Mesenchymal stem cell (in vitro differentiated cells and primary cell): ENCODE measurements at regions not wholly inside any gene's neighbourhood (a gene's known extent, or its start where the extent isn't known, plus 50 kb on each side); places are given as distances from the start of the nearest gene placed in this dataset.

Experiments
- DNase-seq: peaks from one replicate; pipeline ENCODE4 v3.0.0-alpha.2; 2013
- H2AFZ ChIP-seq: one replicate; pipeline ENCODE4 v1.6.1; 2013; ENCODE audit warnings: low read depth, mild to moderate bottlenecking, control low read depth, inconsistent platforms, low read length, moderate library complexity
- H2AK5ac ChIP-seq: 2 replicates; pipeline ENCODE4 v1.6.1; 2013; ENCODE audit warnings: low read length, moderate library complexity, mild to moderate bottlenecking, inconsistent platforms; ENCODE audit not compliant: severe bottlenecking
- H2BK120ac ChIP-seq: one replicate; pipeline ENCODE4 v1.6.1; 2013; ENCODE audit warnings: low read depth, mild to moderate bottlenecking, inconsistent platforms, low read length, moderate library complexity
- H2BK12ac ChIP-seq, 2 experiments: one replicate each; pipeline ENCODE4 v1.6.1; 2013; ENCODE audit warnings: inconsistent platforms in 2 of 2, low read length in 2 of 2, mild to moderate bottlenecking in 2 of 2, moderate library complexity in 2 of 2, control low read depth in 1 of 2
- H2BK15ac ChIP-seq: one replicate; pipeline ENCODE4 v1.6.1; 2013; ENCODE audit warnings: mild to moderate bottlenecking, low read depth, inconsistent platforms; ENCODE audit not compliant: poor library complexity, severe bottlenecking
- H2BK5ac ChIP-seq: 2 replicates; pipeline ENCODE4 v1.6.1; 2013; ENCODE audit warnings: low read depth, mild to moderate bottlenecking, low read length, control low read depth, inconsistent platforms; ENCODE audit not compliant: poor library complexity, severe bottlenecking
- H3K14ac ChIP-seq, 2 experiments: one replicate each; pipeline ENCODE4 v1.6.1; 2013; ENCODE audit warnings: inconsistent platforms in 2 of 2, low read length in 2 of 2, control low read depth in 1 of 2, mild to moderate bottlenecking in 1 of 2, moderate library complexity in 1 of 2
- H3K18ac ChIP-seq, 2 experiments: one replicate each; pipeline ENCODE4 v1.6.1; 2013; ENCODE audit warnings: inconsistent platforms in 2 of 2, low read length in 2 of 2, control low read depth in 1 of 2, low read depth in 1 of 2, mild to moderate bottlenecking in 1 of 2
- H3K23ac ChIP-seq, 2 experiments: one replicate each; pipeline ENCODE4 v1.6.1; 2013; ENCODE audit warnings: inconsistent platforms in 2 of 2, low read length in 2 of 2, mild to moderate bottlenecking in 2 of 2, moderate library complexity in 2 of 2, control low read depth in 1 of 2
- H3K27ac ChIP-seq: 2 replicates; pipeline ENCODE4 v1.5.1; 2013; ENCODE audit warnings: mild to moderate bottlenecking, moderate library complexity, low read length, control low read depth, inconsistent platforms; ENCODE audit not compliant: poor library complexity, severe bottlenecking
- H3K27me3 ChIP-seq, 2 experiments: 2 replicates each; pipeline versions ENCODE4 v1.6.1 to v1.7.0; 2013; ENCODE audit warnings: low read length in 2 of 2, mild to moderate bottlenecking in 2 of 2, moderate library complexity in 2 of 2, control low read depth in 1 of 2, inconsistent platforms in 1 of 2; ENCODE audit not compliant: control insufficient read depth in 1 of 2, insufficient read depth in 1 of 2
- H3K36me3 ChIP-seq, 2 experiments: 2 replicates each; pipeline versions ENCODE4 v1.6.1 to v1.7.0; 2013; ENCODE audit warnings: low read length in 2 of 2, control low read depth in 1 of 2, inconsistent platforms in 1 of 2, low read depth in 1 of 2, mild to moderate bottlenecking in 1 of 2; ENCODE audit not compliant: insufficient read depth in 2 of 2, control insufficient read depth in 1 of 2
- H3K4ac ChIP-seq, 2 experiments: one replicate each; pipeline ENCODE4 v1.6.1; 2013; ENCODE audit warnings: inconsistent platforms in 2 of 2, low read length in 2 of 2, mild to moderate bottlenecking in 2 of 2, moderate library complexity in 2 of 2, control low read depth in 1 of 2, low read depth in 1 of 2
- H3K4me1 ChIP-seq: 2 replicates; pipeline ENCODE4 v1.6.1; 2013; ENCODE audit warnings: low read depth, low read length, control low read depth; ENCODE audit not compliant: control insufficient read depth, insufficient read depth
- H3K4me2 ChIP-seq: 2 replicates; pipeline ENCODE4 v1.6.1; 2013; ENCODE audit warnings: low read length, mild to moderate bottlenecking, inconsistent platforms; ENCODE audit not compliant: poor library complexity, severe bottlenecking
- H3K4me3 ChIP-seq, 2 experiments: 2 replicates each; pipeline versions ENCODE4 v1.5.1 to v1.7.0; 2013; ENCODE audit warnings: low read length in 2 of 2, mild to moderate bottlenecking in 2 of 2, control low read depth in 1 of 2, low read depth in 1 of 2; ENCODE audit not compliant: insufficient read depth in 1 of 2
- H3K79me1 ChIP-seq: replicated peaks from 2 replicates; pipeline ENCODE4 v1.6.1; 2013; ENCODE audit warnings: mild to moderate bottlenecking, control low read depth, low read length, inconsistent platforms; ENCODE audit not compliant: poor library complexity, severe bottlenecking
- H3K9ac ChIP-seq: 2 replicates; pipeline ENCODE4 v1.7.0; 2013; ENCODE audit warnings: mild to moderate bottlenecking, low read length, moderate library complexity
- H3K9me3 ChIP-seq: 2 replicates; pipeline ENCODE4 v1.7.0; 2013; ENCODE audit warnings: mild to moderate bottlenecking, low read length; ENCODE audit not compliant: control insufficient read depth
- H4K8ac ChIP-seq: one replicate; pipeline ENCODE4 v1.6.1; 2013; ENCODE audit warnings: inconsistent platforms, mild to moderate bottlenecking, low read length, moderate library complexity
- H4K91ac ChIP-seq: one replicate; pipeline ENCODE4 v1.6.1; 2013; ENCODE audit warnings: mild to moderate bottlenecking, low read length, inconsistent platforms
- WGBS: methylation state at CpG from one replicate; pipeline ENCODE4 v1.1.7; 2013; ENCODE audit warnings: mixed read lengths; 5-methylcytosine and 5-hydroxymethylcytosine counted together

DNA sequence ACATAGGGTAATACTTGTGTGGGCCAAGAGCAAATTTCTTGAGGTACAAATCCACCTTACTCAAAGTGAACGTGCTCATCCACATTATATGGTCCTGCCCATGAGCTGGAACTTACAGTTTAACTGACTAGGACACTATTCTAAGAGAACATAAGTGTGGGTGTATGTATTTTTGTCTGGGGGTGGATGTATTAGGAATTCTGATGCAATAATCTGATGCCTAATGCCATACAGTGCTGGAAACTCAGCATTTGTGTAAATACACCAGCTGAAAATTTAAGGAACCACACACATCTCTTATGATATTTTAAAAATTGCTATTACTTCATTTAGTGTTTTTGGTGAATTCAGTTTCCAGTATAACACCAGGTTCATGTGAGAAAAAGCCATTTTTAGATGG, 1350.7 kb downstream of the ZPLD1 start:
- Histone ChIP-seq H3K14ac (no peak overlapping the region), H2BK5ac (no peak overlapping the region), H3K4me2 (no peak overlapping the region), H2BK12ac (no peak overlapping the region), H2AFZ (no peak overlapping the region), H3K27me3 (no peaks in the 10 kb centered on the region), H2BK120ac (no peak overlapping the region), H3K9ac (no peak overlapping the region), H3K27ac (no peak overlapping the region), H3K4me1 (no peaks in the 10 kb centered on the region), H3K18ac (no peak overlapping the region), H4K91ac (no peak overlapping the region), H3K36me3 (no peaks in the 10 kb centered on the region), H3K79me1 (no peaks in the 10 kb centered on the region), H3K9me3 (peaks cover 6% of the 10 kb centered on the region), H4K8ac (no peak overlapping the region), H3K4ac (no peak overlapping the region), H3K4me3 (no peak overlapping the region), H2BK15ac (no peak overlapping the region), H2AK5ac (no peak overlapping the region), H3K23ac (no peak overlapping the region)
- no peak for DNase-seq
- WGBS, result no CpG with 5 or more reads among the region's 1 CpG

DNA sequence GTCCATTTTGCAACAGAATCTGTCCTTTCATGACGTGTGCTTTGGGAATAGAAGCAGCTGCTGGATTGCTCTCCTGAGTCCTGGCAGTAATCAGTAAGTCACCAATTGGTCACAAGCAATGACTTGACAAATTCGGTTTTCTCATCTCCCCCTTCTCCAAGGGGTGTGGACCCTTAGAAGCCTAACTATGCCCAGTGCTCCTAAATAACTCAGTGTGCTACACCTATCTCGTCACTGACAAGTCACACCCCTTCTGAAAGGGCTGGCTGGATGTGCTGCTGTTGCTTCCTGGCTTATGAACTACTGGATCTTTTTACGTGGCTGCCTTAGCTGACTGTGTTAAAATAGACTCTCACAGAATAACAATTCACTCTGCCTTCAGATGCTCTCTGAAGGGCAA, 1351.5 kb downstream of the ZPLD1 start:
- Histone ChIP-seq H3K9me3 (peaks cover 6% of the 10 kb centered on the region), H2BK120ac (no peak overlapping the region), H3K4me1 (no peaks in the 10 kb centered on the region), H3K36me3 (no peaks in the 10 kb centered on the region), H3K4me2 (no peak overlapping the region), H3K18ac (peak overlapping the region in 1 of 2 experiments; percentile 52), H2AFZ (peak overlapping the region; percentile 91), H3K79me1 (no peaks in the 10 kb centered on the region), H3K27ac (no peak overlapping the region), H3K27me3 (no peaks in the 10 kb centered on the region), H3K4ac (no peak overlapping the region), H3K9ac (no peak overlapping the region), H3K23ac (no peak overlapping the region), H2BK15ac (no peak overlapping the region), H4K8ac (peak overlapping the region; percentile 27), H2AK5ac (no peak overlapping the region), H2BK5ac (no peak overlapping the region), H4K91ac (no peak overlapping the region), H3K14ac (no peak overlapping the region), H2BK12ac (peak overlapping the region in 1 of 2 experiments; percentile 77), H3K4me3 (no peak overlapping the region)
- WGBS, result 58% methylated on average over 3 of the region's 4 CpGs
- no peak for DNase-seq

DNA sequence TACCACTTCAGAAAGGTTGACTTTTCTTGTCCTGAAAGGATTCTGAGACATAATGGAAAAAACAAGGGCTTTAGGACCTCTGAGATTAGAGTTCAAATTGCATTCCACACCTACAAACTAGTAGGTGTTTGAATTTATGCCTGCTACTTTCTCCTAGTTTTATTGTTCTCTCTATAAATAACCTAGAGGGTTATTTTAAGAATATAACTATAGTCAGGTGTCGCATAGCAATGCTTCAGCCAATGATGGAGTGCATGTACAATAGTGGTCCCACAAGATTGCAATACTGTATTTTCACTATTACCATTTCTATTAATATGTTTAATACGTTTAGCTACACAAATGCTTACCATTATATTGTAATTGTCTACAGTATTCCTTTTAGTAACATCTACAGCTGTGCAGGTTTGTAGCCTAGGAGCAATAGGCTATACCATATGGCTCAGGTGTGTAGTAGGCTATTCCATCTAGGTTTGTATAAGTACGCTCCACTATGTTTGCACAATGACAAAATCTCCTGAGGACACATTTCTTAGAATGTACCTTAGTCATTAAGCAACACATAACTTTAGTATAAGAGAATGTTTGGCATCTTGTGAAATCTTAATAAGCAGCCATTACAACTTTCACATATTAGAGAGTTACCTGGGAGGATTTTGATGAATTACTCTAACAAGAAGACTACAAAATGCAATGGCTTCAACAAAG, 1352.5 kb downstream of the ZPLD1 start:
- H4K8ac ChIP-seq, result no peak overlapping the region
- H3K4me1 ChIP-seq, result no peaks in the 10 kb centered on the region
- no peak overlapping the region for H2BK5ac ChIP-seq
- no peak overlapping the region for H3K27ac ChIP-seq
- no peak overlapping the region for H2BK15ac ChIP-seq
- H3K9ac ChIP-seq, result no peak overlapping the region
- no peak overlapping the region for H2BK120ac ChIP-seq
- no peak overlapping the region for H3K4me3 ChIP-seq
- H3K4ac ChIP-seq, result no peak overlapping the region
- no peak overlapping the region for H4K91ac ChIP-seq
- no peak overlapping the region for H3K18ac ChIP-seq
- WGBS, result no CpG with 5 or more reads among the region's 3 CpGs
- no peak overlapping the region for H2AK5ac ChIP-seq
- no peaks in the 10 kb centered on the region for H3K27me3 ChIP-seq
- H3K14ac ChIP-seq, result no peak overlapping the region
- no peak overlapping the region for H3K4me2 ChIP-seq
- H2AFZ ChIP-seq, result no peak overlapping the region
- H3K9me3 ChIP-seq, result peaks cover 6% of the 10 kb centered on the region
- no peaks in the 10 kb centered on the region for H3K36me3 ChIP-seq
- no peak for DNase-seq
- no peak overlapping the region for H2BK12ac ChIP-seq
- H3K79me1 ChIP-seq, result no peaks in the 10 kb centered on the region
- no peak overlapping the region for H3K23ac ChIP-seq

DNA sequence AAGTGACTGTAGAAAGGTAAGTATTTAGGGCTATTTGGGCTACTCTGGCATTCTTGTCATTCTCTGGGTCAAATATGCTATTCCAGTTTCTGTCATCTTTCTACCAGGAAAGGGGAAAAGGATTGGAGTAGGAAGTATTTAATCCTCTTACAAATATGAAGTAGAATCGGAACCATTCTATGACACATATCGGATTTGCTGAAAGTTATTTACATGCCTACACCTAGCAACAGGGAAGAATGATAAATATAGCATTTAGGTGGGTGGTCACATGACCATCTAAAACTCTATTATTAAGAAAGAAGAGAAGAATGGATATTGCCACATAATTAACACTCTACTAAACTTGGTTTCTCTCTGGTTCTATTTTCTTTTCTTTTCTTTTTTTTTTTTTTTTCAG, 1353.1 kb downstream of the ZPLD1 start:
- no peak overlapping the region for H3K4me3 ChIP-seq
- H3K4me2 ChIP-seq, result no peak overlapping the region
- H4K8ac ChIP-seq, result no peak overlapping the region
- H2AFZ ChIP-seq, result no peak overlapping the region
- H3K14ac ChIP-seq, result no peak overlapping the region
- no peak overlapping the region for H3K27ac ChIP-seq
- no peaks in the 10 kb centered on the region for H3K27me3 ChIP-seq
- H3K36me3 ChIP-seq, result no peaks in the 10 kb centered on the region
- no peak overlapping the region for H2BK5ac ChIP-seq
- WGBS, result no CpG with 5 or more reads among the region's 2 CpGs
- no peaks in the 10 kb centered on the region for H3K4me1 ChIP-seq
- H4K91ac ChIP-seq, result no peak overlapping the region
- no peak for DNase-seq
- H2BK15ac ChIP-seq, result no peak overlapping the region
- peaks cover 6% of the 10 kb centered on the region for H3K9me3 ChIP-seq
- H3K18ac ChIP-seq, result no peak overlapping the region
- H3K79me1 ChIP-seq, result no peaks in the 10 kb centered on the region
- no peak overlapping the region for H2BK12ac ChIP-seq
- no peak overlapping the region for H3K23ac ChIP-seq
- no peak overlapping the region for H2AK5ac ChIP-seq
- H3K9ac ChIP-seq, result no peak overlapping the region
- no peak overlapping the region for H2BK120ac ChIP-seq
- H3K4ac ChIP-seq, result no peak overlapping the region
